Keratinocyte (primary cell): ENCODE measurements at regions not wholly inside any gene's neighbourhood (a gene's known extent, or its start where the extent isn't known, plus 50 kb on each side); places are given as distances from the start of the nearest gene placed in this dataset.

Source experiments
- DNase-seq: peaks from one replicate; pipeline ENCODE4 v3.0.0-alpha.2; 2011; ENCODE audit warnings: low read depth, missing footprints, low spot score
- FAIRE-seq: peaks from 2 replicates; lab custom pipeline; 2011; peaks lifted over from hg19 to GRCh38; lab: Jason Lieb, UNC
- H2AFZ ChIP-seq: 2 replicates; pipeline ENCODE4 v1.6.0; 2012; ENCODE audit warnings: low read length, control low read depth, inconsistent platforms; ENCODE audit not compliant: control insufficient read depth
- H3K27ac ChIP-seq: 2 replicates; pipeline ENCODE4 v1.5.1; 2011; ENCODE audit warnings: low read length; ENCODE audit not compliant: control insufficient read depth, insufficient read depth
- H3K27me3 ChIP-seq: 3 replicates; pipeline ENCODE4 v1.6.0; 2011; ENCODE audit warnings: low read length; ENCODE audit not compliant: control insufficient read depth, insufficient read depth; ENCODE audit errors: extremely low read depth
- H3K36me3 ChIP-seq, 2 experiments: 2 replicates in 1 of 2; 3 replicates in 1 of 2; pipeline ENCODE4 v1.5.1; 2011; ENCODE audit warnings: low read length in 2 of 2, mild to moderate bottlenecking in 1 of 2; ENCODE audit not compliant: control insufficient read depth in 2 of 2, insufficient read depth in 2 of 2; ENCODE audit errors: extremely low read depth in 1 of 2
- H3K4me1 ChIP-seq: 3 replicates; pipeline ENCODE4 v1.5.1; 2011; ENCODE audit warnings: low read length; ENCODE audit not compliant: control insufficient read depth, insufficient read depth; ENCODE audit errors: extremely low read depth
- H3K4me2 ChIP-seq: 3 replicates; pipeline ENCODE4 v1.6.0; 2011; ENCODE audit warnings: low read depth, low read length; ENCODE audit not compliant: control insufficient read depth, insufficient read depth; ENCODE audit errors: extremely low read depth
- H3K4me3 ChIP-seq, 3 experiments: fragments of 200-600 bp in 1 of 3; sonication (generic) in 1 of 3; 2 replicates in 2 of 3; 3 replicates in 1 of 3; pipeline ENCODE4 v1.5.1; 2011 to 2016; ENCODE audit warnings: low read length in 3 of 3, mild to moderate bottlenecking in 3 of 3, control low read depth in 2 of 3, inconsistent platforms in 1 of 3, low read depth in 1 of 3, mixed read lengths in 1 of 3, mixed run types in 1 of 3, moderate library complexity in 1 of 3; ENCODE audit not compliant: control insufficient read depth in 2 of 3, insufficient read depth in 2 of 3; ENCODE audit errors: extremely low read depth in 1 of 3
- H3K79me2 ChIP-seq: 2 replicates; pipeline ENCODE4 v1.6.0; 2012; ENCODE audit warnings: low read length; ENCODE audit not compliant: control insufficient read depth, insufficient read depth
- H3K9ac ChIP-seq: 3 replicates; pipeline ENCODE4 v1.6.0; 2011; ENCODE audit warnings: low read length; ENCODE audit not compliant: control insufficient read depth, insufficient read depth; ENCODE audit errors: extremely low read depth
- H3K9me1 ChIP-seq: 3 replicates; pipeline ENCODE4 v1.6.0; 2011; ENCODE audit warnings: low read length; ENCODE audit not compliant: control insufficient read depth, insufficient read depth; ENCODE audit errors: extremely low read depth
- H3K9me3 ChIP-seq: 2 replicates; pipeline ENCODE4 v1.5.1; 2012; ENCODE audit warnings: low read depth, low read length; ENCODE audit not compliant: control insufficient read depth
- H4K20me1 ChIP-seq: 3 replicates; pipeline ENCODE4 v1.6.0; 2011; ENCODE audit warnings: low read length; ENCODE audit not compliant: control insufficient read depth, insufficient read depth; ENCODE audit errors: extremely low read depth
- EZH2 ChIP-seq: IDR thresholded peaks from one replicate; pipeline ENCODE4 v1.6.1; 2012; ENCODE audit warnings: inconsistent platforms, mild to moderate bottlenecking, low read length, moderate library complexity
- dilution Hi-C: fragments of 300-500 bp; cut with MboI; formaldehyde crosslinking; loops from one replicate; pipeline ENCODE4 v1.7.0; 2020; ENCODE audit warnings: low sequenced_read_pairs; ENCODE audit not compliant: extremely low pct_ligation_motif_present
- TF ChIP-seq, protein P1 (sequence below), 3 experiments: IDR thresholded peaks in 1 of 3; conservative IDR thresholded peaks in 1 of 3; optimal IDR thresholded peaks in 1 of 3; 2 replicates in 2 of 3; 3 replicates in 1 of 3; pipeline versions ENCODE3 to v1.5.1; 2011; ENCODE audit warnings: low read length in 3 of 3, mild to moderate bottlenecking in 3 of 3, moderate library complexity in 2 of 3, control low read depth in 1 of 3, inconsistent platforms in 1 of 3; ENCODE audit not compliant: insufficient read depth in 2 of 3; ENCODE audit errors: extremely low read depth in 1 of 3

DNA sequence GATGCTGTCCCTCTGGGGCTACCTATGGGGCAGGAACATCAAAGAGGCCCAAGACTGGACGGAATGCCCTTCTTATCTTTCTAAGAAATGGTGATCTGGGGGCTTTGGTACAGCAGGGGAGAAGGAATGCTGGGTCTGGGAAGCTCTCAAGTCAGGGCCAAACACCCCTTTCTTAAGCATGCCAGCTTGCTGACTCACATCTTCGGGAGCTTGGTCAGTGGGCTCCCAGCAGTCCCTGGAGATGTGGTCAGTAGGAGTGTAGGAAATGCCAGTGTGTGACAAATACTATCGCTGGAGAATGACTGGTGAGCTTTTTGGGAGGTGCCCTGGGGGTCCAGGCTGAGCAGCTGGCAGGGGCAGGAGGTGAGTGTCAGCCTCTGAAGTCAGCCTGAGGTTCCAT lies 105.0 kb upstream of the CDC42EP3 start:
- peak; percentile 13 for FAIRE-seq
- dilution Hi-C loops, result no loop called here
- Histone ChIP-seq H2AFZ (no peak overlapping the region), H3K4me1 (peaks cover 47% of the 10 kb centered on the region), H3K9me1 (no peaks in the 10 kb centered on the region), H4K20me1 (no peaks in the 10 kb centered on the region), H3K9me3 (no peaks in the 10 kb centered on the region), H3K9ac (peak overlapping the region; percentile 29), H3K36me3 (no peaks in the 10 kb centered on the region), H3K4me2 (peak overlapping the region; percentile 60), H3K27me3 (no peaks in the 10 kb centered on the region), H3K4me3 (peak overlapping the region in 2 of 3 experiments; percentile 5 to 6), H3K79me2 (no peaks in the 10 kb centered on the region), H3K27ac (peak overlapping the region; percentile 57)
- DNase-seq, result peak; percentile 92
- TF ChIP-seq EZH2, result no peak
- TF ChIP-seq, protein P1, sequence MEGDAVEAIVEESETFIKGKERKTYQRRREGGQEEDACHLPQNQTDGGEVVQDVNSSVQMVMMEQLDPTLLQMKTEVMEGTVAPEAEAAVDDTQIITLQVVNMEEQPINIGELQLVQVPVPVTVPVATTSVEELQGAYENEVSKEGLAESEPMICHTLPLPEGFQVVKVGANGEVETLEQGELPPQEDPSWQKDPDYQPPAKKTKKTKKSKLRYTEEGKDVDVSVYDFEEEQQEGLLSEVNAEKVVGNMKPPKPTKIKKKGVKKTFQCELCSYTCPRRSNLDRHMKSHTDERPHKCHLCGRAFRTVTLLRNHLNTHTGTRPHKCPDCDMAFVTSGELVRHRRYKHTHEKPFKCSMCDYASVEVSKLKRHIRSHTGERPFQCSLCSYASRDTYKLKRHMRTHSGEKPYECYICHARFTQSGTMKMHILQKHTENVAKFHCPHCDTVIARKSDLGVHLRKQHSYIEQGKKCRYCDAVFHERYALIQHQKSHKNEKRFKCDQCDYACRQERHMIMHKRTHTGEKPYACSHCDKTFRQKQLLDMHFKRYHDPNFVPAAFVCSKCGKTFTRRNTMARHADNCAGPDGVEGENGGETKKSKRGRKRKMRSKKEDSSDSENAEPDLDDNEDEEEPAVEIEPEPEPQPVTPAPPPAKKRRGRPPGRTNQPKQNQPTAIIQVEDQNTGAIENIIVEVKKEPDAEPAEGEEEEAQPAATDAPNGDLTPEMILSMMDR (optimal IDR thresholded peaks at IDR 0.05 in 1 of 3, IDR thresholded peaks at IDR 0.05 in 1 of 3, conservative IDR thresholded peaks at IDR 0.05 in 1 of 3; ENCODE audit: extremely low read depth in 1 of 3, insufficient read depth in 2 of 3, low read length in 3 of 3), result no peak

DNA sequence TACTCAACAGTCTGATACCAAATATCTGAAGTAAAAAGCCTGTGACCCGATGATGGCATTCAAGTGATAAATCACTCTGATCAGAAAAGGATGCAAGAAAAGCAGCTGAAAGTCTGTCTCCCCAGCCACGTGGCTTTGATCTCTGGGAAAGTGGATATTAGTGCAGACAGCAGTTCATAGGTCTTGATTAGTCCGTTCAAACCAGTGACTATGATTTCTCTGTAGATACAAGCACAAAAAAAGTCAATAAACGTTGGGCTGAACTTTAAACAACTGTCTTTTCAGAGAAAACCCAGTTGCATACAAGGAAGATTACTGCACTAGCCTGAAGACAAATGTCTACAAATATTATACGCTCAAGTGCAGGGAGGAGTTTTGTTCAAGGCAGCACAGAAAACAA lies 107.7 kb upstream of the CDC42EP3 start:
- Histone ChIP-seq H3K36me3 (no peaks in the 10 kb centered on the region), H3K79me2 (no peaks in the 10 kb centered on the region), H3K9ac (no peak overlapping the region), H2AFZ (no peak overlapping the region), H3K27me3 (no peaks in the 10 kb centered on the region), H4K20me1 (no peaks in the 10 kb centered on the region), H3K27ac (no peak overlapping the region), H3K4me3 (no peak overlapping the region), H3K9me1 (no peaks in the 10 kb centered on the region), H3K4me1 (peaks cover 45% of the 10 kb centered on the region), H3K4me2 (no peak overlapping the region), H3K9me3 (no peaks in the 10 kb centered on the region)
- no peak for TF ChIP-seq EZH2
- TF ChIP-seq, protein P1 (optimal IDR thresholded peaks at IDR 0.05 in 1 of 3, IDR thresholded peaks at IDR 0.05 in 1 of 3, conservative IDR thresholded peaks at IDR 0.05 in 1 of 3; ENCODE audit: extremely low read depth in 1 of 3, insufficient read depth in 2 of 3, low read length in 3 of 3), result no peak
- dilution Hi-C loops, result no loop called here
- DNase-seq, result no peak
- no peak for FAIRE-seq
